DMS53 treated with DMSO at 0.1 percent for 48 hours (cell line): ENCODE measurements at regions not wholly inside any gene's neighbourhood (a gene's known extent, or its start where the extent isn't known, plus 50 kb on each side); places are given as distances from the start of the nearest gene placed in this dataset.

ENCODE experiments used
- DNase-seq: peaks from one replicate; lab custom pipeline; 2025; ENCODE audit not compliant: unreplicated experiment; lab: John Stamatoyannopoulos, UW

DNA sequence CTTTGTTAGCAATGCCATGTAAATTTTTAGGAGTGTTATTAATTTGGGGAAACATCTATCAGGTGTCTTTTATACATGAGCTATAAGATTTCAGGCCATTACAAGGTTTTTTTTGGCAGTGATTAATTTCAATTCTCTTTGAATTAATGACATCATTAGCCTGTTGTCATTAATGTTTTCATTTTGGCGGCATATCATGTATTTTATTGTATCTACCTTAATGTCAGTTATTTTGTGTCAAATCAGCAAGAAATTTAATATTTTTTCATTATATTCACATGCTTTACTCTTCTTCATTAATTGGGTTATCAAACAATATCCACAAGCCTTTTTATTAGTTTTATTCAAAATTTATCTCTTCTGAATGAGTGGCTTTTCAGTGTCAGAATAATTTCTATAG lies 153.0 kb upstream of the CAND1 start:
- no peak for DNase-seq

DNA sequence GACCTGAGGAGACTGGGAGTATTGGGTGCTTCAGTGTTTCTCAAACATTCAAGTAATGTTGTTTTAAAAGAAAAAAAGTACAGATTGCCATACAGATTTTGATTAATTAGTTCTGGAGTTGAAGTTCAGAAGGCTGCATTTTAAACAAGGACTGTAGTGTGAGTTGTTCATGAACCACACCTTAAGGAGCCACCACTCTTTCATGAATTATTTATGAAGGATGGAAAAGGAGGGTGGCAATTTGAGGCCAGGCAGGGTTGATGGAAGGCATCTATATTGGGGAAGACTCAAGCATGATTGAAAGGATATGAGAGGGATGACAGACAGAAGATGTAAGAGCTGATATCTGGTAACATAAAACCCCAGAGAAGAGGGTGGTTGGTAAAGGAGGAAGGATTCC lies 146.6 kb upstream of the CAND1 start:
- no peak for DNase-seq

GRCh38 chr12:67137256-67137655 lies 131.9 kb upstream of the CAND1 start:
- DNase-seq: no peak

GRCh38 chr12:67141296-67142018 lies 127.7 kb upstream of the CAND1 start:
- DNase-seq: no peak

DNA sequence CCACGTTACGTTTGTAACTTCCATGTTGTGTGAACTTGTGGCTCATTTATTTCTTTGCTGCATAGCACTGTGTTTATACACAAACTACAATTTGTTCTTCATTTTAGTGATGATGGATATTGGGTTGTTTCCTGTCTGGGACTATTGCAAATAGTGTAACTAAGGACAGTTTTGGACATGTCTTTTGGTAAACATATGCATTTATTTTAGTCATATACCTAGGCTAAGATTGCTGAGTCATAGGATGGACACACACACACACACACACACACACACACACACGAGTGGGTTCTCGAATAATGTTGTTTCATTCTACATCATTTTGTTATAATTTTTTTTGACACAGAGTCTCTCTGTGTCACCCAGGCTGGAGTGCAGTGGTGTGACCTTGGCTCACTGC lies 123.5 kb upstream of the CAND1 start:
- no peak for DNase-seq

- DNase-seq: no peak
These were observed 122.1 kb upstream of the CAND1 start for GRCh38 chr12:67147030-67147429.

- no peak for DNase-seq
These were observed 121.7 kb upstream of the CAND1 start for GRCh38 chr12:67147447-67147846.

- no peak for DNase-seq
These were observed 120.9 kb upstream of the CAND1 start for GRCh38 chr12:67148265-67148664.

DNA sequence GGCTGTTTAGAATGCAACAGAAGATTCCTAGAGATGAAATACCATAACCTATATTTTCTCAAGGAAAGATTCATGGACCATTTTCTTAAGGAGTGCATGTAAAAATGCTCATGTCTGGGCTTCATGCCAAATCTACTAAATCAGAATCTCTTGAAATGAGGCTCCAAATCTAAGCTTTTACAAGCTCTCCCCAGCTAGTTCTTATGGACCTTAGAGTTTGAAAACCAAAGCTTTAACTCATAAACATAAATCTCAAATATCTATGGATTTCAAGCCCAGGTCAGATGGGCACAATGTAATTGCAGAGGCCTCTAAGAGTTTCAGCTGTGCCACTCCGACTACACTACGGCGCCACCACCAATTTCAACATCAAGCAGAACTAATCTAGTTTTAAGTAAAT lies 117.3 kb upstream of the CAND1 start:
- DNase-seq: no peak

- DNase-seq: no peak
These were observed 116.7 kb upstream of the CAND1 start for GRCh38 chr12:67152451-67152850.

DNA sequence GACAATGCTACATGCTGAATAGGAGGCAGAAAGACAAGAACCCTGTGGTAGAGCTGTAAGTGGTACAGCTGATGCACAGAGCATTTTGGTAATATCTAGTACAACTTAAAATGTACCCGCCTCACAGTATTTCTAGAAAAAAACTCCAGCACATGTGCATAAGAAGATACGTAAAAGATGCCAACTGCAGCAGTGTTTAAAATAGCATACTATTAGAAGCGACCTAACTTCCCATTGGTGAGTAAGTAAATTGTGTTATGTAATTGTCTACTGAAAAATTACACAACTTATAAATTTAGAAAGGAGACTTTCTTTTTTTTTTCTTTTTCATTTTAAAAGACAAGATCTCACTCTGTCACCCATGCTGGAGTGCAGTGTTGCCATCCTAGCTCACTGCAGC lies 114.3 kb upstream of the CAND1 start:
- no peak for DNase-seq

DNA sequence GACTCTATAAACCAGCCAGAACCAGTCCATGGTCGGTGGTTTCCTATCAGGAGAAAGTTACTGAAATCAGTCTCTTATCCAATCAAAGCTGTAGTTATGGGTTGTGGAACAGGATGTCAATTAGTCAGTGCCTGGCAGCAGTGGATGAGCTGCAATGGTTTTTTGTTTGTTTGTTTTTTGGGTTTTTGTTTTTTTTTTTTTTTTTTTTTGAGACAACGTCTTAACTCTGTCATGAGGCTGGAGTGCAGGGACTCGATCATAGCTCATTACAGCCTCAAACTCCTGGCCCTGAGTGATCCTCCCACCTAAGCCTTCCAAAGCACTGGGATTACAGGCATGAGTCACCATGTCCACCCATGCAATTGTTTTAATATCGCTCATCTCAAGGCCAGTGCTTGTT lies 113.3 kb upstream of the CAND1 start:
- DNase-seq: no peak

- peak; percentile 45 for DNase-seq
These were observed 107.7 kb upstream of the CAND1 start for GRCh38 chr12:67161322-67161918.

GRCh38 chr12:67173258-67173657 lies 95.9 kb upstream of the CAND1 start:
- no peak for DNase-seq

DNA sequence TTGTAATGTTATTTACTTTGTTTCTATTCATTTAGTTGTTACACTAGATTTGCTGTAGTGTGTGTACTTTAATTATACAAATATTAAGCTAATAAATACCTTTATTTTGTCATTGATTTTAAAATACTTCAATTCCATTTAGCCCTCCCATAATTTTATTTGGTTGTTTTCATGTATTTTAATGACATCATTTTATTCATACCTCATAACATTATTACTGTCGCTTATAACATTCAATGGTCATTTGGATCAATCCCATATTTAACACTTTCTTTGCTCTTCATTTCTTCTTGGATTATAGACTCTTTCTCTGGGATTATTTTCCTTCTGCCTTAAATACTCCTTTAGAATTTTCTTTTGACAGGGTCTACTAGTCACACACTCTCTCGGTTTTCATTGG lies 86.6 kb upstream of the CAND1 start:
- no peak for DNase-seq

DNA sequence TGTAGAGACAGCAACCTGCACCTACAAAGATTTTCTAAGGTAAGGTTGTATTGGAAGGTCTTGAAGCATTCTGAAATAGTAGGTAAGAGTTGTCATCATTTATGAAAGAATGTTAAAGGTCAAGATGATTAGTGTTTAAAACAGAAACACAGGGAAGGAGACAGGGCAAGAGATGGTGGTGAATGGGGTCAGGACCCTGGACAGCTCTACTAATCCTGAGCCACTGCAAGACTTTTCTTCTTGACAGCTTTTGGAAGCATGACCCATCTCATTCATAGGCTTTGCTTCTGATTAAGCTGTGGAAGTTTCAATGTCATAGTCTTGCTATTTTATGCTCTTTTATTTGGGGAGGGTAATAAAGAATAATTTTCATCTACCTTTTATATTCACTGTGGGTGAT lies 75.5 kb upstream of the CAND1 start:
- DNase-seq: peak; percentile 11

GRCh38 chr12:67200386-67200785 lies 68.8 kb upstream of the CAND1 start:
- no peak for DNase-seq

GRCh38 chr12:67202011-67202677 lies 67.0 kb upstream of the CAND1 start:
- no peak for DNase-seq

DNA sequence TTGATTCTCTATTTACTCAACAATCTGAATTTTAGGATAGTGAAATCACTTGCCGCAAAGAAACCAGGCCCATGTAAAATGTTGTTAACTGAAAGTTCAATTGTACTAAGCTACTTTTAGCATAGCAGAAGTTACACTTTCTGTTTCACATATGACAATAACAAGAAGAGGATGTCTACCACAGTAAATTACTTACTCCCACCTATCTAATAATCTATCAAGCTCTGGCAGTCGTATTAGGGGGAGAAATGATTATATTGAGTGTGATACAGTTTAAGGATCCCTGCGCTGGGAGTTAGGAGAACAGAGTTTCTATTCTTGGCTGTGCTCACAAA lies 66.5 kb upstream of the CAND1 start:
- DNase-seq: no peak

- DNase-seq: no peak
These were observed 60.7 kb upstream of the CAND1 start for GRCh38 chr12:67208281-67209067.

GRCh38 chr12:67211029-67211428 lies 58.1 kb upstream of the CAND1 start:
- no peak for DNase-seq

DNA sequence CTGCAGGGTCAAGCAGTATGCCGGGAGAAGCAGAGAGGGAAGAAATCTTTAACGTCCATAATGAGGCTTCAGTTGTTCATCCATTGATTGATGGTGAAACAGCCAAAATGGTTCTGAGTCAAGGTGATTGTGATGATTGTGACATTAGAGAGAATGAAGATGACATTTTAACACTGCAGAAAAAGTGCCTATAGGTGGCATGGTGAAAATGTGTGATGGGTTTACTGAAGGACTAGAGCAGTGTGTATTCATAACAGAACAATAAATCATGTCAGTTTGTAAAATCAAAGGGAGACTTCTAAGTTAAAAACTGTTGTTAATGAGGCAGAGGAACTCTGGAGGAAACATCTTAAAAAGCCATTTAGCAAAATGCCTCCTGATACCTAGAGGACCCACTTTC lies 57.7 kb upstream of the CAND1 start:
- no peak for DNase-seq
